GM12874 (cell line): ENCODE measurements at regions not wholly inside any gene's neighbourhood (a gene's known extent, or its start where the extent isn't known, plus 50 kb on each side); places are given as distances from the start of the nearest gene placed in this dataset.

Source experiments
- TF ChIP-seq, protein P1 (sequence below): IDR thresholded peaks from 2 replicates; pipeline ENCODE4 v1.5.1; 2011; ENCODE audit warnings: low read depth, mild to moderate bottlenecking, control low read depth, low read length, moderate library complexity; ENCODE audit not compliant: insufficient read depth

DNA sequence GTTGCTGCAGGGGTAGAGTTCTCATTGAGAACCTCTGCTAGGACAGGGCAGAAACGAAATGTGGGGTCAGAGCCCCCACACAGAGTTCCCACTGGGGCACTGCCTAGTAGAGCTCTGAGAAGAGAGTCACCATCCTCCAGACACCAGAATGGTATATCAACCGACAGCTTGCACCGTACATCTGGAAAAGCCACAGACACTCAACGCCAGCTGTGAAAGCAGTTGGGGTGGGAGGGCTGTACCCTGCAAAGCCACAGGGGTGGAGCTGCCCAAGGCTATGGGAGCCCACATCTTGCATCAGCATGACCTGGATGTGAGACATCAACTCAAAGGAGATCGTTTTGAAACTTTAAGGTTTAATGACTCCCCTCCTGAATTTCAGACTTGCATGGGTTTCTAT lies 284.0 kb upstream of the DEPDC1 start:
- TF ChIP-seq, protein P1, sequence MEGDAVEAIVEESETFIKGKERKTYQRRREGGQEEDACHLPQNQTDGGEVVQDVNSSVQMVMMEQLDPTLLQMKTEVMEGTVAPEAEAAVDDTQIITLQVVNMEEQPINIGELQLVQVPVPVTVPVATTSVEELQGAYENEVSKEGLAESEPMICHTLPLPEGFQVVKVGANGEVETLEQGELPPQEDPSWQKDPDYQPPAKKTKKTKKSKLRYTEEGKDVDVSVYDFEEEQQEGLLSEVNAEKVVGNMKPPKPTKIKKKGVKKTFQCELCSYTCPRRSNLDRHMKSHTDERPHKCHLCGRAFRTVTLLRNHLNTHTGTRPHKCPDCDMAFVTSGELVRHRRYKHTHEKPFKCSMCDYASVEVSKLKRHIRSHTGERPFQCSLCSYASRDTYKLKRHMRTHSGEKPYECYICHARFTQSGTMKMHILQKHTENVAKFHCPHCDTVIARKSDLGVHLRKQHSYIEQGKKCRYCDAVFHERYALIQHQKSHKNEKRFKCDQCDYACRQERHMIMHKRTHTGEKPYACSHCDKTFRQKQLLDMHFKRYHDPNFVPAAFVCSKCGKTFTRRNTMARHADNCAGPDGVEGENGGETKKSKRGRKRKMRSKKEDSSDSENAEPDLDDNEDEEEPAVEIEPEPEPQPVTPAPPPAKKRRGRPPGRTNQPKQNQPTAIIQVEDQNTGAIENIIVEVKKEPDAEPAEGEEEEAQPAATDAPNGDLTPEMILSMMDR, result no peak

DNA sequence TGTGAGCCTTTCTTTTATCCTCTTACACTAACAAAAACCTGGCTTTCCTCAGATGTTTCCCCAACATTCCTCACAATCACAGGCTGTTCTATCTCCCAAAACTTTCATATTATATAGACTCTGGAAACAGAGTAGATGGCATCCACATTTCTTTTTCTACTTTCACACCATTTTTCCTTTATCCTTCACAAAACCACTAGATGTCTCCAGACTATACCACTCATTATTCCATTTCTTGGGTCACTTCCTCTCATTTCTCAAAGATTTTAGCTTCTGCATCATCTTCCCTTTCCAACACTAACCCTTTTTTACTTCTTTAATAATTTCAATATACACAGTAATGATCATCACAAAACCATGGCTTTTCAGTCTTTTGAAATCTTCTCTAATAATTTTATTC lies 286.0 kb upstream of the DEPDC1 start:
- TF ChIP-seq, protein P1, result no peak

GRCh38 chr1:68785328-68785727 lies 288.4 kb upstream of the DEPDC1 start:
- TF ChIP-seq, protein P1, result no peak

GRCh38 chr1:68788762-68789161 lies 291.9 kb upstream of the DEPDC1 start:
- TF ChIP-seq, protein P1, result no peak

GRCh38 chr1:68791800-68792199 lies 294.9 kb upstream of the DEPDC1 start:
- TF ChIP-seq, protein P1, result no peak

- TF ChIP-seq, protein P1, result no peak
Measured at GRCh38 chr1:68795956-68796355, 299.1 kb upstream of the DEPDC1 start.

- TF ChIP-seq, protein P1, result no peak
Measured at GRCh38 chr1:68796888-68797287, 300.0 kb upstream of the DEPDC1 start.

GRCh38 chr1:68798071-68798470 lies 301.2 kb upstream of the DEPDC1 start:
- TF ChIP-seq, protein P1, result no peak
